OCI-LY7 (cell line): ENCODE measurements at regions not wholly inside any gene's neighbourhood (a gene's known extent, or its start where the extent isn't known, plus 50 kb on each side); places are given as distances from the start of the nearest gene placed in this dataset.

Experiments used
- BruUV-seq: library from RNA; stranded (reverse); fragments of 400-500 nt; replicated peaks from 2 replicates; lab custom pipeline; 2021; lab: Mats Ljungman, UMichigan
- CTCF ChIA-PET: fragments of 300-600 bp; sonication (Branson Sonifier 250); formaldehyde crosslinking; loops from one replicate; lab custom pipeline; 2022; ENCODE audit warnings: antibody characterized with exemption; ENCODE audit not compliant: unreplicated experiment; lab: Charles Lee
- POLR2A ChIA-PET: fragments of 300-600 bp; sonication (Branson Sonifier 250); formaldehyde crosslinking; loops from one replicate; lab custom pipeline; 2022; ENCODE audit warnings: antibody characterized with exemption; lab: Charles Lee
- DNase-seq: peaks from one replicate; pipeline ENCODE4 v3.0.0-alpha.2; 2015; ENCODE audit warnings: low spot score
- H2AFZ ChIP-seq: fragments of 200-600 bp; sonication (generic), shearing (Covaris generic); 2 replicates; pipeline ENCODE4 v1.6.1; 2014; ENCODE audit warnings: mild to moderate bottlenecking, antibody characterized with exemption, low read length, moderate library complexity
- H3K27ac ChIP-seq: fragments of 200-600 bp; sonication (generic); 2 replicates; pipeline ENCODE4 v1.5.1; 2014; ENCODE audit warnings: mixed run types, low read depth, mild to moderate bottlenecking, moderate library complexity, low read length, inconsistent platforms; ENCODE audit not compliant: poor library complexity, severe bottlenecking
- H3K36me3 ChIP-seq: fragments of 200-600 bp; sonication (generic); 2 replicates; pipeline ENCODE4 v1.6.1; 2014; ENCODE audit warnings: mild to moderate bottlenecking, antibody characterized with exemption, low read length, moderate library complexity, mixed read lengths; ENCODE audit not compliant: insufficient read depth
- H3K4me1 ChIP-seq: fragments of 200-600 bp; sonication (generic); 2 replicates; pipeline ENCODE4 v1.5.1; 2014; ENCODE audit warnings: mild to moderate bottlenecking, low read length; ENCODE audit not compliant: insufficient read depth, poor library complexity, severe bottlenecking
- H3K4me2 ChIP-seq: fragments of 200-600 bp; sonication (generic); 2 replicates; pipeline ENCODE4 v1.6.1; 2014; ENCODE audit warnings: mild to moderate bottlenecking, low read length
- H3K4me3 ChIP-seq: fragments of 200-600 bp; sonication (generic); 2 replicates; pipeline ENCODE4 v1.5.1; 2014; ENCODE audit warnings: mild to moderate bottlenecking, low read depth, low read length; ENCODE audit not compliant: poor library complexity, severe bottlenecking
- H3K79me2 ChIP-seq: fragments of 200-600 bp; sonication (generic); 2 replicates; pipeline ENCODE4 v1.6.1; 2016; ENCODE audit warnings: low read depth, mild to moderate bottlenecking, low read length, moderate library complexity, mixed read lengths; ENCODE audit not compliant: insufficient read depth
- H3K9me2 ChIP-seq: fragments of 200-600 bp; sonication (generic); 2 replicates; pipeline ENCODE4 v1.6.1; 2016; ENCODE audit warnings: mild to moderate bottlenecking, low read length, mixed read lengths; ENCODE audit not compliant: insufficient read depth
- H3K9me3 ChIP-seq: fragments of 200-600 bp; sonication (generic); 2 replicates; pipeline ENCODE4 v1.6.1; 2014; ENCODE audit warnings: mild to moderate bottlenecking, mixed run types, low read length, mixed read lengths
- H4K20me1 ChIP-seq: fragments of 200-600 bp; sonication (generic); 2 replicates; pipeline ENCODE4 v1.6.1; 2014; ENCODE audit warnings: mild to moderate bottlenecking, antibody characterized with exemption, low read length, moderate library complexity, mixed read lengths; ENCODE audit not compliant: insufficient read depth
- EZH2phosphoT487 ChIP-seq: fragments of 200-600 bp; sonication (generic); IDR thresholded peaks from 2 replicates; pipeline ENCODE4 v1.6.1; 2018; ENCODE audit warnings: low read depth, borderline replicate concordance, mild to moderate bottlenecking, mixed run types, antibody characterized with exemption, low read length, moderate library complexity, mixed read lengths
- intact Hi-C: fragments of 100-400 bp; cut with micrococcal nuclease; formaldehyde crosslinking; loops from one replicate; pipeline ENCODE4 v1.10.0; 2022; ENCODE audit not compliant: unreplicated experiment
- TF ChIP-seq, protein P1 (sequence below): fragments of 200-600 bp; sonication (generic); conservative IDR thresholded peaks from 2 replicates; pipeline ENCODE4 v1.5.1; 2014; ENCODE audit warnings: mild to moderate bottlenecking, antibody characterized with exemption, low read length, moderate library complexity, mixed read lengths

DNA sequence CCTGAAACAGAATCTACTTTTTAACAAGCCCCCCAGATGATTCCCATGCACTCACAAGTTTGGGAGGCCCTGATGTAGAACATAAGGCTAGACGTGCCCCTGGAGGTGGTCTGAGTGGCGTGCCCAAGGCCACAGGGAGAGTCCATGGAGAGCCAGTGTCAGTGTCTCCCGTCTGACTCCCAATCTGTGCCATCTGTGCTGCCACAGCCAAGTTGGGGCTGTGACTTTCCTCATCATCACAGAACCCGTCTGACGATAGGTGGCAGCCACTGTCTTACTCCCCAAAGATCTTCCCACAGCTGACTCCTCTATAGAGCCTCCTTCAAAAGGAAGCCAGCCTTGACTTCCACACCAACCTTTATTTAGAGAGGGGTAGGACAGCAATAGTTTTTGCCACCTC, 470.5 kb downstream of the SOX6 start:
- ChIA-PET POLR2A (no interaction called here), CTCF (no interaction called here)
- intact Hi-C loops: no loop called here
- H3K9me3 ChIP-seq: no peaks in the 10 kb centered on the region
- no peaks in the 10 kb centered on the region for H4K20me1 ChIP-seq
- H3K4me3 ChIP-seq: no peak overlapping the region
- no peaks in the 10 kb centered on the region for H3K9me2 ChIP-seq
- H3K36me3 ChIP-seq: no peaks in the 10 kb centered on the region
- no peak for TF ChIP-seq EZH2phosphoT487
- TF ChIP-seq, protein P1, sequence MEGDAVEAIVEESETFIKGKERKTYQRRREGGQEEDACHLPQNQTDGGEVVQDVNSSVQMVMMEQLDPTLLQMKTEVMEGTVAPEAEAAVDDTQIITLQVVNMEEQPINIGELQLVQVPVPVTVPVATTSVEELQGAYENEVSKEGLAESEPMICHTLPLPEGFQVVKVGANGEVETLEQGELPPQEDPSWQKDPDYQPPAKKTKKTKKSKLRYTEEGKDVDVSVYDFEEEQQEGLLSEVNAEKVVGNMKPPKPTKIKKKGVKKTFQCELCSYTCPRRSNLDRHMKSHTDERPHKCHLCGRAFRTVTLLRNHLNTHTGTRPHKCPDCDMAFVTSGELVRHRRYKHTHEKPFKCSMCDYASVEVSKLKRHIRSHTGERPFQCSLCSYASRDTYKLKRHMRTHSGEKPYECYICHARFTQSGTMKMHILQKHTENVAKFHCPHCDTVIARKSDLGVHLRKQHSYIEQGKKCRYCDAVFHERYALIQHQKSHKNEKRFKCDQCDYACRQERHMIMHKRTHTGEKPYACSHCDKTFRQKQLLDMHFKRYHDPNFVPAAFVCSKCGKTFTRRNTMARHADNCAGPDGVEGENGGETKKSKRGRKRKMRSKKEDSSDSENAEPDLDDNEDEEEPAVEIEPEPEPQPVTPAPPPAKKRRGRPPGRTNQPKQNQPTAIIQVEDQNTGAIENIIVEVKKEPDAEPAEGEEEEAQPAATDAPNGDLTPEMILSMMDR: no peak
- no peak overlapping the region for H3K4me2 ChIP-seq
- no peak overlapping the region for H3K27ac ChIP-seq
- H3K79me2 ChIP-seq: no peaks in the 10 kb centered on the region
- no peaks in the 10 kb centered on the region for H3K4me1 ChIP-seq
- no TSS peak for BruUV-seq
- DNase-seq: no peak
- H2AFZ ChIP-seq: no peak overlapping the region

- no peak for DNase-seq
- no peaks in the 10 kb centered on the region for H3K36me3 ChIP-seq
- no peaks in the 10 kb centered on the region for H3K79me2 ChIP-seq
- no peaks in the 10 kb centered on the region for H3K9me2 ChIP-seq
- no peak overlapping the region for H3K4me2 ChIP-seq
- TF ChIP-seq, protein P1: no peak
- no peak for TF ChIP-seq EZH2phosphoT487
- H2AFZ ChIP-seq: no peak overlapping the region
- intact Hi-C loops: no loop called here
- ChIA-PET POLR2A (no interaction called here), CTCF (no interaction called here)
- H4K20me1 ChIP-seq: no peaks in the 10 kb centered on the region
- H3K27ac ChIP-seq: no peak overlapping the region
- no peaks in the 10 kb centered on the region for H3K9me3 ChIP-seq
- no peak overlapping the region for H3K4me3 ChIP-seq
- no peaks in the 10 kb centered on the region for H3K4me1 ChIP-seq
- no TSS peak for BruUV-seq
Measured at GRCh38 chr11:15886299-15886698, 470.0 kb downstream of the SOX6 start.

- TF ChIP-seq, protein P1: no peak
- no peak for TF ChIP-seq EZH2phosphoT487
- Histone ChIP-seq H3K9me3 (no peaks in the 10 kb centered on the region), H3K4me1 (no peaks in the 10 kb centered on the region), H3K9me2 (no peaks in the 10 kb centered on the region), H3K79me2 (no peaks in the 10 kb centered on the region), H3K4me3 (no peak overlapping the region), H2AFZ (no peak overlapping the region), H4K20me1 (no peaks in the 10 kb centered on the region), H3K27ac (no peak overlapping the region), H3K36me3 (no peaks in the 10 kb centered on the region), H3K4me2 (no peak overlapping the region)
- ChIA-PET POLR2A (interaction anchor here (0.5 kb wide), 1 partner anchor 36 kb away, joined by 3 read pairs; no protein-coding TSS in a partner anchor), CTCF (no interaction called here)
- BruUV-seq: no TSS peak
- DNase-seq: no peak
- intact Hi-C loops: no loop called here
Measured at GRCh38 chr11:15886866-15887265, 469.5 kb downstream of the SOX6 start.
